WTC11 (cell line): ENCODE measurements at regions not wholly inside any gene's neighbourhood (a gene's known extent, or its start where the extent isn't known, plus 50 kb on each side); places are given as distances from the start of the nearest gene placed in this dataset.

Experiments used
- ATAC-seq: fragments of 200-7000 bp; cut with Tn5 transposase; 2 replicates; pipeline ENCODE4 v1.10.0; 2021; ENCODE audit warnings: mild to moderate bottlenecking, moderate library complexity
- CTCF ChIA-PET: fragments of 300-600 bp; sonication (Branson Sonifier 250); formaldehyde crosslinking; loops from one replicate; lab custom pipeline; 2021; ENCODE audit warnings: antibody characterized with exemption; lab: Charles Lee
- POLR2A ChIA-PET: fragments of 350-600 bp; sonication (Branson Sonifier 250); formaldehyde crosslinking; loops from one replicate; lab custom pipeline; 2021; ENCODE audit warnings: antibody characterized with exemption; lab: Charles Lee
- DNase-seq: peaks from one replicate; pipeline ENCODE4 v3.0.0; 2021; ENCODE audit warnings: low spot score
- H3K27ac Mint-ChIP-seq: 2 replicates; pipeline ENCODE4 v1.8.0; 2021; ENCODE audit warnings: mixed read lengths
- H3K27me3 Mint-ChIP-seq: 2 replicates; pipeline ENCODE4 v1.8.0; 2021; ENCODE audit warnings: low read depth, mild to moderate bottlenecking, moderate library complexity, mixed read lengths
- H3K36me3 Mint-ChIP-seq: 2 replicates; pipeline ENCODE4 v1.8.0; 2021; ENCODE audit warnings: mixed read lengths
- H3K4me1 Mint-ChIP-seq: 2 replicates; pipeline ENCODE4 v1.8.0; 2022; ENCODE audit warnings: mixed read lengths
- H3K4me3 Mint-ChIP-seq: 2 replicates; pipeline ENCODE4 v1.8.0; 2021; ENCODE audit warnings: mild to moderate bottlenecking, moderate library complexity, mixed read lengths
- H3K9me3 Mint-ChIP-seq: 2 replicates; pipeline ENCODE4 v1.8.0; 2021; ENCODE audit warnings: mixed read lengths
- CREB1 ChIP-seq: sonication (generic); formaldehyde crosslinking; IDR thresholded peaks from 2 replicates; pipeline ENCODE4 v1.8.0; 2023; ENCODE audit warnings: mild to moderate bottlenecking, missing genetic modification reagents
- EMX1 ChIP-seq: fragments of 250-450 bp; sonication (Bioruptor Pico); IDR thresholded peaks from 2 replicates; pipeline ENCODE4 v1.8.0; 2021; ENCODE audit warnings: mild to moderate bottlenecking
- FOXP1 ChIP-seq: sonication (generic); formaldehyde crosslinking; IDR thresholded peaks from 2 replicates; pipeline ENCODE4 v1.8.0; 2022; ENCODE audit warnings: missing genetic modification reagents, mild to moderate bottlenecking, moderate library complexity, borderline replicate concordance
- GTF2I ChIP-seq: fragments of 250-450 bp; sonication (Bioruptor Pico); conservative IDR thresholded peaks from 2 replicates; pipeline ENCODE4 v1.4.0; 2021; ENCODE audit warnings: mild to moderate bottlenecking
- KAT7 ChIP-seq: sonication (generic); formaldehyde crosslinking; IDR thresholded peaks from 2 replicates; pipeline ENCODE4 v1.8.1; 2023; ENCODE audit warnings: missing genetic modification reagents, mild to moderate bottlenecking, borderline replicate concordance
- PRRX2 ChIP-seq: fragments of 250-450 bp; sonication (Bioruptor Pico); IDR thresholded peaks from 2 replicates; pipeline ENCODE4 v1.8.0; 2021; ENCODE audit warnings: mild to moderate bottlenecking
- SMAD3 ChIP-seq: sonication (generic); formaldehyde crosslinking; IDR thresholded peaks from 2 replicates; pipeline ENCODE4 v1.8.0; 2022; ENCODE audit warnings: missing genetic modification reagents, mild to moderate bottlenecking, borderline replicate concordance
- SOX15 ChIP-seq: fragments of 250-450 bp; sonication (Bioruptor Pico); IDR thresholded peaks from 2 replicates; pipeline ENCODE4 v1.9.0; 2021; ENCODE audit warnings: mild to moderate bottlenecking
- ZNF671 ChIP-seq: fragments of 250-450 bp; sonication (Bioruptor Pico); IDR thresholded peaks from 2 replicates; pipeline ENCODE4 v1.8.0; 2021; ENCODE audit warnings: mild to moderate bottlenecking
- TF ChIP-seq, protein P1 (sequence below): sonication (generic); formaldehyde crosslinking; IDR thresholded peaks from 2 replicates; pipeline ENCODE4 v1.8.0; 2022; ENCODE audit warnings: mild to moderate bottlenecking, missing genetic modification reagents
- TF ChIP-seq, protein P2 (sequence below): fragments of 250-450 bp; sonication (Bioruptor Pico); IDR thresholded peaks from 2 replicates; pipeline ENCODE4 v1.9.0; 2021; ENCODE audit warnings: mild to moderate bottlenecking
- TF ChIP-seq, protein P3 (sequence below): sonication (generic); formaldehyde crosslinking; IDR thresholded peaks from 2 replicates; pipeline ENCODE4 v1.8.0; 2023; ENCODE audit warnings: mild to moderate bottlenecking, missing genetic modification reagents
- TF ChIP-seq, protein P4 (sequence below): sonication (generic); formaldehyde crosslinking; IDR thresholded peaks from 2 replicates; pipeline ENCODE4 v1.8.1; 2023; ENCODE audit warnings: mild to moderate bottlenecking, missing genetic modification reagents
- TF ChIP-seq, protein P5 (sequence below): sonication (generic); formaldehyde crosslinking; IDR thresholded peaks from 2 replicates; pipeline ENCODE4 v1.8.1; 2023; ENCODE audit warnings: mild to moderate bottlenecking, missing genetic modification reagents
- TF ChIP-seq, protein P6 (sequence below): fragments of 250-450 bp; sonication (Bioruptor Pico); conservative IDR thresholded peaks from 2 replicates; pipeline ENCODE4 v1.9.0; 2021; ENCODE audit warnings: mild to moderate bottlenecking
- TF ChIP-seq, protein P7 (sequence below): sonication (generic); formaldehyde crosslinking; IDR thresholded peaks from 2 replicates; pipeline ENCODE4 v1.8.0; 2022; ENCODE audit warnings: mild to moderate bottlenecking, missing genetic modification reagents

DNA sequence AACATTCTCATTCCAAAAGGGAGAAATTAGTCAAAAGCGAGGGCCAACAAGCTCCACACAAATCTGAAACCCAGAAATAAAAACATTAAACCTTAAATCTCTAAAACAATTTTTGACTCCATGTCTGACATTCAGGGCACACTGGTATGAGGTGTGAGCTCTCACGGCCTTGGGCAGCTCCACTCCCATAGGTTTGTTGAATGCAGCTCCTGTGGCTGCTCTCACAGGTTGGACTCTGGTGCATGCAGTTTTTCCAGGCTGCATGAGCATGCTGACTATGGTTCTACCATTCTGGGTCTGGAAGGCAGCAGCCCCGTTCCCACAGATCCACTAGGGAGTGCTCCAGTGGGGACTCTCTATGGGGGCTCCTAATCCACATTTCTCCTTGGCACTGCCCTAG is 887.1 kb upstream of the GHITM start:
- Mint-ChIP-seq H3K36me3 (peaks cover 14% of the 10 kb centered on the region), H3K27me3 (no peaks in the 10 kb centered on the region), H3K9me3 (peaks cover 33% of the 10 kb centered on the region), H3K4me1 (no peaks in the 10 kb centered on the region), H3K4me3 (no peak overlapping the region), H3K27ac (no peak overlapping the region)
- DNase-seq (no peak), ATAC-seq (no peak)
- TF ChIP-seq, protein P1, sequence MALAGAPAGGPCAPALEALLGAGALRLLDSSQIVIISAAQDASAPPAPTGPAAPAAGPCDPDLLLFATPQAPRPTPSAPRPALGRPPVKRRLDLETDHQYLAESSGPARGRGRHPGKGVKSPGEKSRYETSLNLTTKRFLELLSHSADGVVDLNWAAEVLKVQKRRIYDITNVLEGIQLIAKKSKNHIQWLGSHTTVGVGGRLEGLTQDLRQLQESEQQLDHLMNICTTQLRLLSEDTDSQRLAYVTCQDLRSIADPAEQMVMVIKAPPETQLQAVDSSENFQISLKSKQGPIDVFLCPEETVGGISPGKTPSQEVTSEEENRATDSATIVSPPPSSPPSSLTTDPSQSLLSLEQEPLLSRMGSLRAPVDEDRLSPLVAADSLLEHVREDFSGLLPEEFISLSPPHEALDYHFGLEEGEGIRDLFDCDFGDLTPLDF (CRISPR knock-in tag) = no peak
- TF ChIP-seq, protein P2, sequence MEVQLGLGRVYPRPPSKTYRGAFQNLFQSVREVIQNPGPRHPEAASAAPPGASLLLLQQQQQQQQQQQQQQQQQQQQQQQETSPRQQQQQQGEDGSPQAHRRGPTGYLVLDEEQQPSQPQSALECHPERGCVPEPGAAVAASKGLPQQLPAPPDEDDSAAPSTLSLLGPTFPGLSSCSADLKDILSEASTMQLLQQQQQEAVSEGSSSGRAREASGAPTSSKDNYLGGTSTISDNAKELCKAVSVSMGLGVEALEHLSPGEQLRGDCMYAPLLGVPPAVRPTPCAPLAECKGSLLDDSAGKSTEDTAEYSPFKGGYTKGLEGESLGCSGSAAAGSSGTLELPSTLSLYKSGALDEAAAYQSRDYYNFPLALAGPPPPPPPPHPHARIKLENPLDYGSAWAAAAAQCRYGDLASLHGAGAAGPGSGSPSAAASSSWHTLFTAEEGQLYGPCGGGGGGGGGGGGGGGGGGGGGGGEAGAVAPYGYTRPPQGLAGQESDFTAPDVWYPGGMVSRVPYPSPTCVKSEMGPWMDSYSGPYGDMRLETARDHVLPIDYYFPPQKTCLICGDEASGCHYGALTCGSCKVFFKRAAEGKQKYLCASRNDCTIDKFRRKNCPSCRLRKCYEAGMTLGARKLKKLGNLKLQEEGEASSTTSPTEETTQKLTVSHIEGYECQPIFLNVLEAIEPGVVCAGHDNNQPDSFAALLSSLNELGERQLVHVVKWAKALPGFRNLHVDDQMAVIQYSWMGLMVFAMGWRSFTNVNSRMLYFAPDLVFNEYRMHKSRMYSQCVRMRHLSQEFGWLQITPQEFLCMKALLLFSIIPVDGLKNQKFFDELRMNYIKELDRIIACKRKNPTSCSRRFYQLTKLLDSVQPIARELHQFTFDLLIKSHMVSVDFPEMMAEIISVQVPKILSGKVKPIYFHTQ (CRISPR knock-in tag) = no peak
- TF ChIP-seq SMAD3 (CRISPR knock-in tag) (no peak), ZNF671 (CRISPR knock-in tag) (no peak), PRRX2 (CRISPR knock-in tag) (no peak), FOXP1 (CRISPR knock-in tag) (no peak), KAT7 (CRISPR knock-in tag) (no peak), EMX1 (CRISPR knock-in tag) (no peak), CREB1 (no peak)
- TF ChIP-seq, protein P3, sequence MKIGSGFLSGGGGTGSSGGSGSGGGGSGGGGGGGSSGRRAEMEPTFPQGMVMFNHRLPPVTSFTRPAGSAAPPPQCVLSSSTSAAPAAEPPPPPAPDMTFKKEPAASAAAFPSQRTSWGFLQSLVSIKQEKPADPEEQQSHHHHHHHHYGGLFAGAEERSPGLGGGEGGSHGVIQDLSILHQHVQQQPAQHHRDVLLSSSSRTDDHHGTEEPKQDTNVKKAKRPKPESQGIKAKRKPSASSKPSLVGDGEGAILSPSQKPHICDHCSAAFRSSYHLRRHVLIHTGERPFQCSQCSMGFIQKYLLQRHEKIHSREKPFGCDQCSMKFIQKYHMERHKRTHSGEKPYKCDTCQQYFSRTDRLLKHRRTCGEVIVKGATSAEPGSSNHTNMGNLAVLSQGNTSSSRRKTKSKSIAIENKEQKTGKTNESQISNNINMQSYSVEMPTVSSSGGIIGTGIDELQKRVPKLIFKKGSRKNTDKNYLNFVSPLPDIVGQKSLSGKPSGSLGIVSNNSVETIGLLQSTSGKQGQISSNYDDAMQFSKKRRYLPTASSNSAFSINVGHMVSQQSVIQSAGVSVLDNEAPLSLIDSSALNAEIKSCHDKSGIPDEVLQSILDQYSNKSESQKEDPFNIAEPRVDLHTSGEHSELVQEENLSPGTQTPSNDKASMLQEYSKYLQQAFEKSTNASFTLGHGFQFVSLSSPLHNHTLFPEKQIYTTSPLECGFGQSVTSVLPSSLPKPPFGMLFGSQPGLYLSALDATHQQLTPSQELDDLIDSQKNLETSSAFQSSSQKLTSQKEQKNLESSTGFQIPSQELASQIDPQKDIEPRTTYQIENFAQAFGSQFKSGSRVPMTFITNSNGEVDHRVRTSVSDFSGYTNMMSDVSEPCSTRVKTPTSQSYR (CRISPR knock-in tag) = no peak
- TF ChIP-seq, protein P4, sequence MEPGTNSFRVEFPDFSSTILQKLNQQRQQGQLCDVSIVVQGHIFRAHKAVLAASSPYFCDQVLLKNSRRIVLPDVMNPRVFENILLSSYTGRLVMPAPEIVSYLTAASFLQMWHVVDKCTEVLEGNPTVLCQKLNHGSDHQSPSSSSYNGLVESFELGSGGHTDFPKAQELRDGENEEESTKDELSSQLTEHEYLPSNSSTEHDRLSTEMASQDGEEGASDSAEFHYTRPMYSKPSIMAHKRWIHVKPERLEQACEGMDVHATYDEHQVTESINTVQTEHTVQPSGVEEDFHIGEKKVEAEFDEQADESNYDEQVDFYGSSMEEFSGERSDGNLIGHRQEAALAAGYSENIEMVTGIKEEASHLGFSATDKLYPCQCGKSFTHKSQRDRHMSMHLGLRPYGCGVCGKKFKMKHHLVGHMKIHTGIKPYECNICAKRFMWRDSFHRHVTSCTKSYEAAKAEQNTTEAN = no peak
- TF ChIP-seq, protein P5, sequence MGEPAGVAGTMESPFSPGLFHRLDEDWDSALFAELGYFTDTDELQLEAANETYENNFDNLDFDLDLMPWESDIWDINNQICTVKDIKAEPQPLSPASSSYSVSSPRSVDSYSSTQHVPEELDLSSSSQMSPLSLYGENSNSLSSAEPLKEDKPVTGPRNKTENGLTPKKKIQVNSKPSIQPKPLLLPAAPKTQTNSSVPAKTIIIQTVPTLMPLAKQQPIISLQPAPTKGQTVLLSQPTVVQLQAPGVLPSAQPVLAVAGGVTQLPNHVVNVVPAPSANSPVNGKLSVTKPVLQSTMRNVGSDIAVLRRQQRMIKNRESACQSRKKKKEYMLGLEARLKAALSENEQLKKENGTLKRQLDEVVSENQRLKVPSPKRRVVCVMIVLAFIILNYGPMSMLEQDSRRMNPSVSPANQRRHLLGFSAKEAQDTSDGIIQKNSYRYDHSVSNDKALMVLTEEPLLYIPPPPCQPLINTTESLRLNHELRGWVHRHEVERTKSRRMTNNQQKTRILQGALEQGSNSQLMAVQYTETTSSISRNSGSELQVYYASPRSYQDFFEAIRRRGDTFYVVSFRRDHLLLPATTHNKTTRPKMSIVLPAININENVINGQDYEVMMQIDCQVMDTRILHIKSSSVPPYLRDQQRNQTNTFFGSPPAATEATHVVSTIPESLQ (CRISPR knock-in tag) = no peak
- TF ChIP-seq, protein P6, sequence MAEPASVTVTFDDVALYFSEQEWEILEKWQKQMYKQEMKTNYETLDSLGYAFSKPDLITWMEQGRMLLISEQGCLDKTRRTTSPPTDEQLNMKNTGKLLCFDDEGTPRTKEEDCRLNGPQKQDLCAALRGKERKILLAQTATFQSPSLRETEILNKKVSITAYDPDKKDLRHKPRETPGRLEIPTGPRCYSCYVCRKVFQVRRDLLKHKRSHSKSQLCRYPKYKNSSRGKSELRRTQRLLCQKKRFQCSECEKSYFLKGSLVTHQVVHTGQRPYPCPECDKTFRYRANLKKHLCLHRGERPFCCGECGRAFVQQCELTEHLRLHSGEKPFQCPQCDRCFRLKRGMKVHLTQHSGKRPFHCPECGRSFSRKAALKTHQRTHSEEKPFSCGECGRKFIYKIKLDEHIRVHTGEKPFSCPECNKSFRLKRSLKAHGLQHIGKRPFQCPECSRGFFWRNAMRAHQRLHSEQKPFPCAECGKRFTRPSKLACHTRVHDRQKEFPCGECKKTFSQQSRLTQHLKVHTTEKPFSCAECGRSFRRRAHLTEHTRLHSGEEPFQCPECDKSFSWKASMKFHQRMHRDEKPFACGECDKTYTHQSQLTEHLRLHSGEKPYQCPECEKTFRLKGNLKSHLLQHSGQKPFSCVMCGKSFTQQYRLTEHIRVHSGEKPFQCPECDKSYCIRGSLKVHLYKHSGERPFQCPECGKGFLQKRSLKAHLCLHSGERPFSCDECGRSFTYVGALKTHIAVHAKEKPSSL = no peak
- POLR2A ChIA-PET = no interaction called here
- CTCF ChIA-PET = no interaction called here

DNA sequence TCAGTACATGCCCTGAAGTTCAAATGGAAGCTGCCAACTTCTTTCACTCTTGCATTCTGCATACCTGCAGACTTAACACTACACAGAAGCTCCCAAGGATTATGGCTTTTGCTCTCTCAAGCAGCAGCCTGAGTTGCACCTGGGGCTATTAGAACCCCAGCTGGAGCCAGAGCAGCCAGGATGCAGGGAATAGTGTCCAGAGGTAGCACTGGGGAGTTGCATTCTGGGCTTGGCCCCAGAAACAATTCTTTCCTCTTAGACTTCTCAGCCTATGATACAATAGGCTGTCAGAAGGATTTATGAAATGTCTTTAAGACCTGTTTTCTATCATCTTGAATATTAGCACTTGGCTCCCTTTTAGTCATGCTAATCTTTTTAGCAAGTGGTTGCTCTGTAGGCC is 886.7 kb upstream of the GHITM start:
- H3K9me3 Mint-ChIP-seq = peaks cover 33% of the 10 kb centered on the region
- H3K36me3 Mint-ChIP-seq = peaks cover 14% of the 10 kb centered on the region
- H3K4me3 Mint-ChIP-seq = no peak overlapping the region
- ChIA-PET CTCF (no interaction called here), POLR2A (no interaction called here)
- no peak overlapping the region for H3K27ac Mint-ChIP-seq
- no peaks in the 10 kb centered on the region for H3K27me3 Mint-ChIP-seq
- TF ChIP-seq GTF2I (no peak), SOX15 (no peak)
- TF ChIP-seq, protein P7, sequence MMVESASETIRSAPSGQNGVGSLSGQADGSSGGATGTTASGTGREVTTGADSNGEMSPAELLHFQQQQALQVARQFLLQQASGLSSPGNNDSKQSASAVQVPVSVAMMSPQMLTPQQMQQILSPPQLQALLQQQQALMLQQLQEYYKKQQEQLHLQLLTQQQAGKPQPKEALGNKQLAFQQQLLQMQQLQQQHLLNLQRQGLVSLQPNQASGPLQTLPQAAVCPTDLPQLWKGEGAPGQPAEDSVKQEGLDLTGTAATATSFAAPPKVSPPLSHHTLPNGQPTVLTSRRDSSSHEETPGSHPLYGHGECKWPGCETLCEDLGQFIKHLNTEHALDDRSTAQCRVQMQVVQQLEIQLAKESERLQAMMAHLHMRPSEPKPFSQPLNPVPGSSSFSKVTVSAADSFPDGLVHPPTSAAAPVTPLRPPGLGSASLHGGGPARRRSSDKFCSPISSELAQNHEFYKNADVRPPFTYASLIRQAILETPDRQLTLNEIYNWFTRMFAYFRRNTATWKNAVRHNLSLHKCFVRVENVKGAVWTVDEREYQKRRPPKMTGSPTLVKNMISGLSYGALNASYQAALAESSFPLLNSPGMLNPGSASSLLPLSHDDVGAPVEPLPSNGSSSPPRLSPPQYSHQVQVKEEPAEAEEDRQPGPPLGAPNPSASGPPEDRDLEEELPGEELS (CRISPR knock-in tag) = no peak
- DNase-seq (no peak), ATAC-seq (no peak)
- H3K4me1 Mint-ChIP-seq = no peaks in the 10 kb centered on the region
